HL-60 (cell line): ENCODE measurements at regions not wholly inside any gene's neighbourhood (a gene's known extent, or its start where the extent isn't known, plus 50 kb on each side); places are given as distances from the start of the nearest gene placed in this dataset.

Experiments
- DNase-seq, 2 experiments: peaks; one replicate each; pipeline ENCODE4 v3.0.0-alpha.2; 2010 to 2020; ENCODE audit warnings: low read depth in 1 of 2, low spot score in 1 of 2
- H3K27ac ChIP-seq: fragments of 250-450 bp; sonication (Bioruptor Pico); replicated peaks from 2 replicates; pipeline ENCODE4 v1.5.1; 2020; ENCODE audit warnings: mild to moderate bottlenecking, moderate library complexity
- H3K27me3 ChIP-seq: fragments of 250-450 bp; sonication (Bioruptor Pico); 2 replicates; pipeline ENCODE4 v1.5.1; 2021; ENCODE audit warnings: mild to moderate bottlenecking, moderate library complexity; ENCODE audit not compliant: insufficient read depth, poor library complexity, severe bottlenecking
- H3K4me3 ChIP-seq: replicated peaks from 2 replicates; pipeline ENCODE4 v1.5.1; 2011; ENCODE audit warnings: mild to moderate bottlenecking, control low read depth, low read length; ENCODE audit not compliant: insufficient read depth
- GABPA ChIP-seq: IDR thresholded peaks from 2 replicates; pipeline ENCODE4 v1.6.1; 2012; ENCODE audit warnings: low read depth
- POLR2AphosphoS5 ChIP-seq: IDR thresholded peaks from 2 replicates; pipeline ENCODE4 v1.6.1; 2012; ENCODE audit warnings: low read depth
- SPI1 ChIP-seq: IDR thresholded peaks from 2 replicates; pipeline ENCODE4 v1.6.1; 2012; ENCODE audit warnings: low read depth, mild to moderate bottlenecking, borderline replicate concordance
- TF ChIP-seq, protein P1 (sequence below): IDR thresholded peaks from 2 replicates; pipeline ENCODE4 v1.6.1; 2012; ENCODE audit warnings: low read depth; ENCODE audit not compliant: insufficient replicate concordance
- TF ChIP-seq, protein P2 (sequence below): IDR thresholded peaks from one replicate; pipeline ENCODE4 v1.5.1; 2011; ENCODE audit warnings: low read length, control low read depth, inconsistent platforms; ENCODE audit not compliant: insufficient read depth

DNA sequence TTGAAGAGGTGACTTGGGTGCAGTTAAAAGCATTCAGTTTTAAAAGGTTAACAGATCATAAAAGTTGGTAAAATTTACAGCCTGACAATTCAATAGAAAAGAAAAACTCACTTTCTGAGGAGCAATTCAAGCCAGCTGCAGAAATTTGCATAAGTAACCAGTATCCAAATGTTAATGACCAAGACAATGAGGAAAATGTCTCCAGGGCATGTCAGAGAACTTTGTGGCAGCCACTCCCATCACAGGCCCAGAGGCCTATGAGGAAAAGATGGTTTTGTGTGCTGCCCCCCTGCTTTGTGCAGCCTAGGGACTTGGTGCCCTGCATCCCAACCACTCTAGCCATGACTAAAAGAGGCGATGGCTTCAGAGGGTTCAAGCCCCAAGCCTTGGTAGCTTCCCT is 1406.5 kb upstream of the ACO1 start:
- Histone ChIP-seq H3K4me3 (no peak overlapping the region), H3K27me3 (no peaks in the 10 kb centered on the region), H3K27ac (no peak overlapping the region)
- DNase-seq, result no peak
- TF ChIP-seq SPI1 (no peak), GABPA (no peak), POLR2AphosphoS5 (no peak)
- TF ChIP-seq, protein P1, sequence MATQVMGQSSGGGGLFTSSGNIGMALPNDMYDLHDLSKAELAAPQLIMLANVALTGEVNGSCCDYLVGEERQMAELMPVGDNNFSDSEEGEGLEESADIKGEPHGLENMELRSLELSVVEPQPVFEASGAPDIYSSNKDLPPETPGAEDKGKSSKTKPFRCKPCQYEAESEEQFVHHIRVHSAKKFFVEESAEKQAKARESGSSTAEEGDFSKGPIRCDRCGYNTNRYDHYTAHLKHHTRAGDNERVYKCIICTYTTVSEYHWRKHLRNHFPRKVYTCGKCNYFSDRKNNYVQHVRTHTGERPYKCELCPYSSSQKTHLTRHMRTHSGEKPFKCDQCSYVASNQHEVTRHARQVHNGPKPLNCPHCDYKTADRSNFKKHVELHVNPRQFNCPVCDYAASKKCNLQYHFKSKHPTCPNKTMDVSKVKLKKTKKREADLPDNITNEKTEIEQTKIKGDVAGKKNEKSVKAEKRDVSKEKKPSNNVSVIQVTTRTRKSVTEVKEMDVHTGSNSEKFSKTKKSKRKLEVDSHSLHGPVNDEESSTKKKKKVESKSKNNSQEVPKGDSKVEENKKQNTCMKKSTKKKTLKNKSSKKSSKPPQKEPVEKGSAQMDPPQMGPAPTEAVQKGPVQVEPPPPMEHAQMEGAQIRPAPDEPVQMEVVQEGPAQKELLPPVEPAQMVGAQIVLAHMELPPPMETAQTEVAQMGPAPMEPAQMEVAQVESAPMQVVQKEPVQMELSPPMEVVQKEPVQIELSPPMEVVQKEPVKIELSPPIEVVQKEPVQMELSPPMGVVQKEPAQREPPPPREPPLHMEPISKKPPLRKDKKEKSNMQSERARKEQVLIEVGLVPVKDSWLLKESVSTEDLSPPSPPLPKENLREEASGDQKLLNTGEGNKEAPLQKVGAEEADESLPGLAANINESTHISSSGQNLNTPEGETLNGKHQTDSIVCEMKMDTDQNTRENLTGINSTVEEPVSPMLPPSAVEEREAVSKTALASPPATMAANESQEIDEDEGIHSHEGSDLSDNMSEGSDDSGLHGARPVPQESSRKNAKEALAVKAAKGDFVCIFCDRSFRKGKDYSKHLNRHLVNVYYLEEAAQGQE, result no peak
- TF ChIP-seq, protein P2, sequence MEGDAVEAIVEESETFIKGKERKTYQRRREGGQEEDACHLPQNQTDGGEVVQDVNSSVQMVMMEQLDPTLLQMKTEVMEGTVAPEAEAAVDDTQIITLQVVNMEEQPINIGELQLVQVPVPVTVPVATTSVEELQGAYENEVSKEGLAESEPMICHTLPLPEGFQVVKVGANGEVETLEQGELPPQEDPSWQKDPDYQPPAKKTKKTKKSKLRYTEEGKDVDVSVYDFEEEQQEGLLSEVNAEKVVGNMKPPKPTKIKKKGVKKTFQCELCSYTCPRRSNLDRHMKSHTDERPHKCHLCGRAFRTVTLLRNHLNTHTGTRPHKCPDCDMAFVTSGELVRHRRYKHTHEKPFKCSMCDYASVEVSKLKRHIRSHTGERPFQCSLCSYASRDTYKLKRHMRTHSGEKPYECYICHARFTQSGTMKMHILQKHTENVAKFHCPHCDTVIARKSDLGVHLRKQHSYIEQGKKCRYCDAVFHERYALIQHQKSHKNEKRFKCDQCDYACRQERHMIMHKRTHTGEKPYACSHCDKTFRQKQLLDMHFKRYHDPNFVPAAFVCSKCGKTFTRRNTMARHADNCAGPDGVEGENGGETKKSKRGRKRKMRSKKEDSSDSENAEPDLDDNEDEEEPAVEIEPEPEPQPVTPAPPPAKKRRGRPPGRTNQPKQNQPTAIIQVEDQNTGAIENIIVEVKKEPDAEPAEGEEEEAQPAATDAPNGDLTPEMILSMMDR, result no peak

DNA sequence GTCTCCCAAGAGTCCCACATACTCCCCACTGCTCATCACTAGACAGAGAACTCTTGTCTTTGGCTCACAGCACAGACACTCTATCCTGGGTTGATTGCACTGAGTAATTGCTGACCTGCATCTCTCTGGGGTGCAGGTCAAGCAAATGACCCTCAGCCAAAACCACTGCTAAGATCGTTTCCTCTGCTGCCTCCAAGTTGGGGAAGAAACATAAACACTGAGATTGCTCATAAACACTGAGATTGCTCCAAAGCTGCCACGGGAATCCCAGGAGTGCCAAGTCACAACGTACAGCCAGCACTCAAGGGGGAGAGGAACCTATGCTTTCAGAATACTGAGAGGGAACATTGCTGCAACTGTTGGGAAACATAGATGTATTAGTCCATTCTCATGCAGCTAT is 1402.1 kb upstream of the ACO1 start:
- Histone ChIP-seq H3K4me3 (no peak overlapping the region), H3K27ac (no peak overlapping the region), H3K27me3 (no peaks in the 10 kb centered on the region)
- no peak for TF ChIP-seq SPI1
- TF ChIP-seq, protein P2, result no peak
- TF ChIP-seq GABPA, result no peak
- TF ChIP-seq, protein P1, result no peak
- no peak for TF ChIP-seq POLR2AphosphoS5
- no peak for DNase-seq

DNA sequence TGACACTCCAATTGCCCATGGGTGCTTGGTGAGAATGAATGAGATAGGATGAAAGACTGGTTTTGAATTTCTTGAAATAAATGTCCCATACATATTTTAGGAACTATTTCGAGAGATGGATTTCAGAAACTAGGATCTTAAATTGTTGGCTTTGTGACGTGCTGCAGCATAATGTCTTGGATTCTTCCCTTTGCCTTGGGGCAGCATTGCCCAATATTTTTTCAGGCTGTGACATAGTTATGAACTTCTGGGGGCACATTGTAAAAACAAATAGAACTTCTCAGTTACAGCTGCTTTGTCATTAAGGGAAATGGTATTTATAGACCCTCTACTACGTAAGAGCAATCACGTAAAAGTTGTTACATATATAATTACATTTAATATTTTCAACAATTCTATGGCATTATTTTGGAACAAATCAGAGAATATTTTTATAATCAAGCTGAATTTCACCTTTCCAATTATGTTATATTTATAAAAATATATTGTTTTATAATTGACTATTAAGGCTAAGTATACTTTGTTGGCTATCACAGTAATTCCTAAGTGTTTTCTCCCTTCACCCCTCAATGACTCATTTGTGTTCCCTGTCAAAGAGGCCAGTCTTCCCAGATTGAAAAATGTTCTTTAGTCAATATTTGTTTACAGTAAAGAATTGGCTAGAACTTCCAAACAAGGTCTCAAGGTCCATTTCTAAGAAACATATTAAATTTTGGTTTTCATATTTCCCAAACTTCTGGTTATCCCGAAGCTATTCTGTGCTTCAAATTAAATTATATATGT is 1388.3 kb upstream of the ACO1 start:
- Histone ChIP-seq H3K27ac (no peak overlapping the region), H3K27me3 (no peaks in the 10 kb centered on the region), H3K4me3 (no peak overlapping the region)
- TF ChIP-seq, protein P2, result no peak
- TF ChIP-seq POLR2AphosphoS5 (no peak), SPI1 (no peak)
- no peak for DNase-seq

- no peak for DNase-seq
- TF ChIP-seq, protein P2, result no peak
- TF ChIP-seq POLR2AphosphoS5, result no peak
- TF ChIP-seq, protein P1, result no peak
- no peak for TF ChIP-seq SPI1
- TF ChIP-seq GABPA, result no peak
Measured at GRCh38 chr9:30996761-30997160, 1387.7 kb upstream of the ACO1 start.

More at GRCh38 chr9:30996761-30997160, 1387.7 kb upstream of the ACO1 start:
- Histone ChIP-seq H3K27me3 (no peaks in the 10 kb centered on the region), H3K27ac (no peak overlapping the region), H3K4me3 (no peak overlapping the region)
